WTC11 (cell line): ENCODE measurements at regions not wholly inside any gene's neighbourhood (a gene's known extent, or its start where the extent isn't known, plus 50 kb on each side); places are given as distances from the start of the nearest gene placed in this dataset.

Experiments used
- ATAC-seq: fragments of 200-7000 bp; cut with Tn5 transposase; 2 replicates; pipeline ENCODE4 v1.10.0; 2021; ENCODE audit warnings: mild to moderate bottlenecking, moderate library complexity
- CTCF ChIA-PET: fragments of 300-600 bp; sonication (Branson Sonifier 250); formaldehyde crosslinking; loops from one replicate; lab custom pipeline; 2021; ENCODE audit warnings: antibody characterized with exemption; lab: Charles Lee
- POLR2A ChIA-PET: fragments of 350-600 bp; sonication (Branson Sonifier 250); formaldehyde crosslinking; loops from one replicate; lab custom pipeline; 2021; ENCODE audit warnings: antibody characterized with exemption; lab: Charles Lee
- DNase-seq: peaks from one replicate; pipeline ENCODE4 v3.0.0; 2021; ENCODE audit warnings: low spot score
- H3K27ac Mint-ChIP-seq: 2 replicates; pipeline ENCODE4 v1.8.0; 2021; ENCODE audit warnings: mixed read lengths
- H3K27me3 Mint-ChIP-seq: 2 replicates; pipeline ENCODE4 v1.8.0; 2021; ENCODE audit warnings: low read depth, mild to moderate bottlenecking, moderate library complexity, mixed read lengths
- H3K36me3 Mint-ChIP-seq: 2 replicates; pipeline ENCODE4 v1.8.0; 2021; ENCODE audit warnings: mixed read lengths
- H3K4me1 Mint-ChIP-seq: 2 replicates; pipeline ENCODE4 v1.8.0; 2022; ENCODE audit warnings: mixed read lengths
- H3K4me3 Mint-ChIP-seq: 2 replicates; pipeline ENCODE4 v1.8.0; 2021; ENCODE audit warnings: mild to moderate bottlenecking, moderate library complexity, mixed read lengths
- H3K9me3 Mint-ChIP-seq: 2 replicates; pipeline ENCODE4 v1.8.0; 2021; ENCODE audit warnings: mixed read lengths
- ATF2 ChIP-seq: sonication (generic); formaldehyde crosslinking; IDR thresholded peaks from 2 replicates; pipeline ENCODE4 v1.8.1; 2022; ENCODE audit warnings: low read depth, missing genetic modification reagents, borderline replicate concordance
- CTCF ChIP-seq: fragments of 200-600 bp; IDR thresholded peaks from 2 replicates; pipeline ENCODE4 v1.8.0; 2022; ENCODE audit warnings: antibody characterized with exemption
- E2F5 ChIP-seq: sonication (generic); formaldehyde crosslinking; IDR thresholded peaks from 2 replicates; pipeline ENCODE4 v1.8.1; 2022; ENCODE audit warnings: mild to moderate bottlenecking, moderate library complexity, missing genetic modification reagents
- FOXP1 ChIP-seq: sonication (generic); formaldehyde crosslinking; IDR thresholded peaks from 2 replicates; pipeline ENCODE4 v1.8.0; 2022; ENCODE audit warnings: missing genetic modification reagents, mild to moderate bottlenecking, moderate library complexity, borderline replicate concordance
- FOXP4 ChIP-seq: sonication (generic); formaldehyde crosslinking; IDR thresholded peaks from 2 replicates; pipeline ENCODE4 v1.8.0; 2022; ENCODE audit warnings: mild to moderate bottlenecking, missing genetic modification reagents
- MXD4 ChIP-seq: fragments of 250-450 bp; sonication (Bioruptor Pico); IDR thresholded peaks from 2 replicates; pipeline ENCODE4 v1.8.0; 2021; ENCODE audit warnings: mild to moderate bottlenecking, moderate library complexity, borderline replicate concordance
- MYBL2 ChIP-seq: sonication (generic); formaldehyde crosslinking; IDR thresholded peaks from 2 replicates; pipeline ENCODE4 v1.8.1; 2023; ENCODE audit warnings: mild to moderate bottlenecking, moderate library complexity, missing genetic modification reagents
- NR3C1 ChIP-seq: sonication (generic); formaldehyde crosslinking; conservative IDR thresholded peaks from 2 replicates; pipeline ENCODE4 v1.8.1; 2023; ENCODE audit warnings: low read depth, mild to moderate bottlenecking, missing genetic modification reagents
- PRDM15 ChIP-seq: sonication (generic); formaldehyde crosslinking; IDR thresholded peaks from 2 replicates; pipeline ENCODE4 v1.8.0; 2022; ENCODE audit warnings: missing genetic modification reagents
- RORB ChIP-seq: fragments of 250-450 bp; sonication (Bioruptor Pico); IDR thresholded peaks from 2 replicates; pipeline ENCODE4 v1.9.0; 2021; ENCODE audit warnings: mild to moderate bottlenecking
- SOX15 ChIP-seq: fragments of 250-450 bp; sonication (Bioruptor Pico); IDR thresholded peaks from 2 replicates; pipeline ENCODE4 v1.9.0; 2021; ENCODE audit warnings: mild to moderate bottlenecking
- TCF7 ChIP-seq: sonication (generic); formaldehyde crosslinking; IDR thresholded peaks from 2 replicates; pipeline ENCODE4 v1.8.0; 2022; ENCODE audit warnings: mild to moderate bottlenecking, low read depth, missing genetic modification reagents, moderate library complexity
- USF2 ChIP-seq: sonication (generic); formaldehyde crosslinking; IDR thresholded peaks from 2 replicates; pipeline ENCODE4 v1.8.1; 2023; ENCODE audit warnings: mild to moderate bottlenecking, missing genetic modification reagents, moderate library complexity
- ZMAT4 ChIP-seq: fragments of 250-450 bp; sonication (Bioruptor Pico); IDR thresholded peaks from 2 replicates; pipeline ENCODE4 v1.9.0; 2021; ENCODE audit warnings: mild to moderate bottlenecking
- ZNF232 ChIP-seq: sonication (generic); formaldehyde crosslinking; IDR thresholded peaks from 2 replicates; pipeline ENCODE4 v1.8.0; 2022; ENCODE audit warnings: mild to moderate bottlenecking, missing genetic modification reagents

- no peak for TF ChIP-seq E2F5 (CRISPR knock-in tag)
- TF ChIP-seq TCF7 (CRISPR knock-in tag), result no peak
- no peak for TF ChIP-seq ZNF232 (CRISPR knock-in tag)
- no peak for TF ChIP-seq NR3C1 (CRISPR knock-in tag)
- no peak for TF ChIP-seq FOXP4 (CRISPR knock-in tag)
- TF ChIP-seq SOX15, result no peak
These were observed 60.2 kb upstream of the MAOA start (continued) for GRCh38 chrX:43595931-43596330.

- Mint-ChIP-seq H3K4me3 (no peak overlapping the region), H3K4me1 (no peaks in the 10 kb centered on the region), H3K9me3 (peaks cover 17% of the 10 kb centered on the region), H3K27ac (no peak overlapping the region), H3K36me3 (peaks cover 12% of the 10 kb centered on the region), H3K27me3 (peaks cover 3% of the 10 kb centered on the region; the same call in 1 of the 2 replicates)
- ATAC-seq (no peak), DNase-seq (no peak)
- TF ChIP-seq MXD4 (no peak), FOXP1 (CRISPR knock-in tag) (no peak), CTCF (no peak), PRDM15 (CRISPR knock-in tag) (no peak), USF2 (CRISPR knock-in tag) (no peak), ATF2 (no peak), RORB (CRISPR knock-in tag) (no peak), ZMAT4 (CRISPR knock-in tag) (no peak), MYBL2 (CRISPR knock-in tag) (no peak)
- ChIA-PET CTCF (no interaction called here), POLR2A (no interaction called here)
These were observed 51.3 kb upstream of the MAOA start for GRCh38 chrX:43604753-43605152.
